HG02763 (cell line): ENCODE measurements at regions not wholly inside any gene's neighbourhood (a gene's known extent, or its start where the extent isn't known, plus 50 kb on each side); places are given as distances from the start of the nearest gene placed in this dataset.

Experiments used
- ATAC-seq: cut with Tn5 transposase; IDR thresholded peaks from one replicate; pipeline ENCODE4 v1.9.1; 2021; ENCODE audit warnings: mild to moderate bottlenecking, moderate library complexity; ENCODE audit not compliant: unreplicated experiment

- ATAC-seq, result no peak
These were observed 167.5 kb downstream of the SLC6A15 start for GRCh38 chr12:84745127-84745526.

GRCh38 chr12:84741692-84742091, 170.9 kb downstream of the SLC6A15 start:
- no peak for ATAC-seq

- no peak for ATAC-seq
These were observed 171.6 kb downstream of the SLC6A15 start for GRCh38 chr12:84741031-84741430.

- no peak for ATAC-seq
These were observed 172.0 kb downstream of the SLC6A15 start for GRCh38 chr12:84740602-84741001.

GRCh38 chr12:84738481-84738972, 174.1 kb downstream of the SLC6A15 start:
- no peak for ATAC-seq

GRCh38 chr12:84732828-84733340, 179.7 kb downstream of the SLC6A15 start:
- ATAC-seq, result no peak

GRCh38 chr12:84730561-84731162, 181.9 kb downstream of the SLC6A15 start:
- ATAC-seq, result no peak

- no peak for ATAC-seq
These were observed 184.6 kb downstream of the SLC6A15 start for GRCh38 chr12:84727961-84728360.

GRCh38 chr12:84726780-84727179, 185.8 kb downstream of the SLC6A15 start:
- no peak for ATAC-seq

- no peak for ATAC-seq
These were observed 188.6 kb downstream of the SLC6A15 start for GRCh38 chr12:84723988-84724387.

GRCh38 chr12:84719997-84720396, 192.6 kb downstream of the SLC6A15 start:
- ATAC-seq, result no peak

GRCh38 chr12:84718906-84719305, 193.7 kb downstream of the SLC6A15 start:
- no peak for ATAC-seq

GRCh38 chr12:84712747-84713146, 199.9 kb downstream of the SLC6A15 start:
- no peak for ATAC-seq

GRCh38 chr12:84706374-84706773, 206.2 kb downstream of the SLC6A15 start:
- no peak for ATAC-seq

GRCh38 chr12:84704856-84705255, 207.7 kb downstream of the SLC6A15 start:
- no peak for ATAC-seq

GRCh38 chr12:84702001-84702400, 210.6 kb downstream of the SLC6A15 start:
- ATAC-seq, result no peak

GRCh38 chr12:84701041-84701440, 211.6 kb downstream of the SLC6A15 start:
- no peak for ATAC-seq

- ATAC-seq, result no peak
These were observed 213.8 kb downstream of the SLC6A15 start for GRCh38 chr12:84698576-84699333.

GRCh38 chr12:84696908-84697540, 215.6 kb downstream of the SLC6A15 start:
- no peak for ATAC-seq

- ATAC-seq, result no peak
These were observed 216.3 kb downstream of the SLC6A15 start for GRCh38 chr12:84696281-84696680.

- ATAC-seq, result no peak
These were observed 218.5 kb downstream of the SLC6A15 start for GRCh38 chr12:84694116-84694515.

- ATAC-seq, result no peak
These were observed 220.5 kb downstream of the SLC6A15 start for GRCh38 chr12:84692071-84692470.
